ENCODE measurements at regions not wholly inside any gene's neighbourhood (a gene's known extent, or its start where the extent isn't known, plus 50 kb on each side); places are given as distances from the start of the nearest gene placed in this dataset.

- BruUV-seq (replicated peaks) = no TSS peak
- Histone ChIP-seq H4K20me1 (ENCODE audit: insufficient read depth, low read length) (no peaks in the 10 kb centered on the region), H3K27me3 (ENCODE audit: control insufficient read depth in 1 of 2, insufficient read depth in 2 of 2, low read length in 2 of 2) (no peaks in the 10 kb centered on the region), H3K9ac (ENCODE audit: insufficient read depth, low read depth, low read length) (no peak overlapping the region), H3K27ac (ENCODE audit: extremely low read length, insufficient read depth, low read length) (no peak overlapping the region), H3K9me3 (ENCODE audit: low read length) (no peaks in the 10 kb centered on the region), H3K4me3 (replicated peaks in 1 of 3; ENCODE audit: insufficient read depth in 1 of 3, low read depth in 2 of 3, low read length in 3 of 3) (no peak overlapping the region), H3K79me2 (ENCODE audit: insufficient read depth, low read length) (no peaks in the 10 kb centered on the region), H3K36me3 (replicated peaks in 1 of 2; ENCODE audit: control insufficient read depth in 1 of 2, insufficient read depth in 2 of 2, low read length in 2 of 2) (no peaks in the 10 kb centered on the region), H2AFZ (ENCODE audit: low read length) (no peak overlapping the region), H3K4me1 (ENCODE audit: insufficient read depth, low read length) (no peaks in the 10 kb centered on the region), H3K4me2 (ENCODE audit: low read depth, low read length) (no peak overlapping the region)
- intact Hi-C loops (cut with micrococcal nuclease; ENCODE audit: unreplicated experiment) (no loop called here), in situ Hi-C loops (cut with HindIII; ENCODE audit: extremely low pct_ligation_motif_present, low pct_unique_long_range_greater_than_20kb) (no loop called here)
- no peak for TF ChIP-seq ZNF713 (CRISPR knock-in tag; IDR thresholded peaks at IDR 0.05)
- no peak for TF ChIP-seq PHF21A (CRISPR knock-in tag; IDR thresholded peaks at IDR 0.05)
- ChIA-PET POLR2A (no interaction called here), CTCF (ENCODE audit: low intra/inter-chr PET ratio, low total read pairs) (no interaction called here)
- FAIRE-seq (no peak), ATAC-seq (no peak), DNase-seq (ENCODE audit: low spot score) (no peak)
- WGBS (ENCODE audit: low lambda C conversion rate) = 77% methylated on average over 2 of the region's 2 CpGs
Observed at GRCh38 chr13:64041296-64041695, 2625.6 kb upstream of the PCDH20 start.

- no TSS peak for BruUV-seq (replicated peaks)
- no peak overlapping the region for H3K4me2 ChIP-seq (ENCODE audit: low read depth, low read length)
- TF ChIP-seq KIAA2018 (CRISPR knock-in tag; IDR thresholded peaks at IDR 0.05; ENCODE audit: borderline replicate concordance) (no peak), ZNF513 (CRISPR knock-in tag; conservative IDR thresholded peaks at IDR 0.05) (no peak), ZSCAN9 (CRISPR knock-in tag; IDR thresholded peaks at IDR 0.05; ENCODE audit: borderline replicate concordance) (no peak), YY1 (IDR thresholded peaks at IDR 0.05; ENCODE audit: insufficient read depth, insufficient replicate concordance, low read depth, low read length) (no peak), TBX2 (CRISPR knock-in tag; IDR thresholded peaks at IDR 0.05; ENCODE audit: borderline replicate concordance) (no peak), ZSCAN21 (CRISPR knock-in tag; IDR thresholded peaks at IDR 0.05; ENCODE audit: borderline replicate concordance) (no peak), PCBP2 (optimal IDR thresholded peaks at IDR 0.05; ENCODE audit: low read depth, low read length, poor library complexity, severe bottlenecking) (no peak)
Observed at GRCh38 chr13:64033921-64034320, 2618.3 kb upstream of the PCDH20 start.

More at GRCh38 chr13:64033921-64034320, 2618.3 kb upstream of the PCDH20 start:
- Histone ChIP-seq H3K9ac (ENCODE audit: insufficient read depth, low read depth, low read length) (no peak overlapping the region), H3K27me3 (ENCODE audit: control insufficient read depth in 1 of 2, insufficient read depth in 2 of 2, low read length in 2 of 2) (no peaks in the 10 kb centered on the region), H3K9me3 (ENCODE audit: low read length) (no peaks in the 10 kb centered on the region), H3K79me2 (ENCODE audit: insufficient read depth, low read length) (no peaks in the 10 kb centered on the region), H3K36me3 (replicated peaks in 1 of 2; ENCODE audit: control insufficient read depth in 1 of 2, insufficient read depth in 2 of 2, low read length in 2 of 2) (no peaks in the 10 kb centered on the region), H3K27ac (ENCODE audit: extremely low read length, insufficient read depth, low read length) (no peak overlapping the region), H2AFZ (ENCODE audit: low read length) (no peak overlapping the region), H3K4me3 (replicated peaks in 1 of 3; ENCODE audit: insufficient read depth in 1 of 3, low read depth in 2 of 3, low read length in 3 of 3) (no peak overlapping the region), H4K20me1 (ENCODE audit: insufficient read depth, low read length) (no peaks in the 10 kb centered on the region), H3K4me1 (ENCODE audit: insufficient read depth, low read length) (no peaks in the 10 kb centered on the region)
- in situ Hi-C loops (cut with HindIII; ENCODE audit: extremely low pct_ligation_motif_present, low pct_unique_long_range_greater_than_20kb) (no loop called here), intact Hi-C loops (cut with micrococcal nuclease; ENCODE audit: unreplicated experiment) (no loop called here)
- DNase-seq (ENCODE audit: low spot score) = no peak
- CTCF ChIA-PET (ENCODE audit: low intra/inter-chr PET ratio, low total read pairs) = no interaction called here
- POLR2A ChIA-PET = no interaction called here
- ATAC-seq = no peak
- no peak for FAIRE-seq
- 97% methylated on average over 1 of the region's 1 CpG for WGBS (ENCODE audit: low lambda C conversion rate)
